ENCODE measurements at regions not wholly inside any gene's neighbourhood (a gene's known extent, or its start where the extent isn't known, plus 50 kb on each side); places are given as distances from the start of the nearest gene placed in this dataset.

DNA sequence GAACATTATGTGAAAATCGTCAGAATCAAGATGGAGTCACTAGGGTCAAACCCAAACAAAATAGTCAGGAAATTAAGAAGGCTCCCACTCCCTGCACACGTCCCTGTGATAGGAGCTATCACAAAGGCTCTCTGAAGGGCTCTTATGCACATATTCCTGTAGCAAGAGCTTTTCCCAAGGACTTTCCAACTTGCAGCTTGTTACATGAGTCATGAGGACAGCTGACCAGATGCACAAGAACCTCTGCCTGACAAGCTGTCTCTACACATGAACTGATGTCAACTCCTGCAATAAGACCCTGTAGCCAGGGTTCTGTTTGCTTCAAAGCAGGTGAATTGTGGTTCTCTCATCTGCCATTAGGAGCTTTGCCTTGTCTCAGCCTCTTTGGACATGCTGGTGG lies 122.4 kb downstream of the OLFM1 start:
- no peak for DNase-seq (ENCODE audit: low spot score in 2 of 2)
- intact Hi-C loops (cut with DNase I; ENCODE audit: low total_unique reads), result no loop called here

DNA sequence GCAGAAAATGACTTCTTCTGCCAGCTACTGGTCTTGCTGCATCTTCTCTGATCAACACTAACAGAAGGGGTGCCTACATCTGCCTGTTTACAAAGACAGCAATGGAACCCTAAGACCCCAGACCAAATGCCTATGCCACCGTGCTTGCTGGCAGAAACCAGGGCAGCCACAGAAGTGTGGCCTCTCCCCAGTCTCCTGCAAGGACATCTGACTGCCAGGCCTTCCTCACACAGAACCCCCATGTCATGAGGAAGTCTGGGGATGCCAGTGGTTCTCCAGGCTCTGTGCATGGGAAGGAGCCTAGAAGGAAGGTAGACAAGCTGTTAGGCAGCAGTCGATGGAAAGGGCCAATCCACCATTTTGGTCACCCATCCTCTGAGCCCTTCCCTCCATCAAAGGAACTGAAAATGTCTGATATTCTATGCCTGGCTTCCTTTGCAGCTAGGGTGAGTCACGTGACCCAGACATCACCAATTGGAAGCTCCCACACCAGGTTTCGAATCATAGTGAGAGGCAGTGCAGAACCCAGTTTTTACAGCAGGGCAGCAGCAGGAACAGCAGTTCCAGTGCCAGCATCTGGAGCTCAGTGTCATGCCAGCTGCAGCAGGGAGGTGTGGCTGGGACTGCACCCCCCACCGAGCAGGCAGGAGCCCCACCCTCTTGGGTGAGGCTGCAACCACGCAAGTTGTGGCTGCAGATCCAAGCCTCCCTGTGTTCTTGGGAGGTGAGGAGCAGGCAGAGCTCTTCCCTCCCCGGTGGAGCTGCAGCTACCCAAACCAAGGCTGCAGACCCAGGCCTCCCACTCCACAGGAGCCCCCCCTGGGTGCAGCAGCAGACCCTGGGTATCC lies 123.4 kb downstream of the OLFM1 start:
- TF ChIP-seq POLR2A (IDR thresholded peaks at IDR 0.05), result no peak
- TF ChIP-seq, protein P1, sequence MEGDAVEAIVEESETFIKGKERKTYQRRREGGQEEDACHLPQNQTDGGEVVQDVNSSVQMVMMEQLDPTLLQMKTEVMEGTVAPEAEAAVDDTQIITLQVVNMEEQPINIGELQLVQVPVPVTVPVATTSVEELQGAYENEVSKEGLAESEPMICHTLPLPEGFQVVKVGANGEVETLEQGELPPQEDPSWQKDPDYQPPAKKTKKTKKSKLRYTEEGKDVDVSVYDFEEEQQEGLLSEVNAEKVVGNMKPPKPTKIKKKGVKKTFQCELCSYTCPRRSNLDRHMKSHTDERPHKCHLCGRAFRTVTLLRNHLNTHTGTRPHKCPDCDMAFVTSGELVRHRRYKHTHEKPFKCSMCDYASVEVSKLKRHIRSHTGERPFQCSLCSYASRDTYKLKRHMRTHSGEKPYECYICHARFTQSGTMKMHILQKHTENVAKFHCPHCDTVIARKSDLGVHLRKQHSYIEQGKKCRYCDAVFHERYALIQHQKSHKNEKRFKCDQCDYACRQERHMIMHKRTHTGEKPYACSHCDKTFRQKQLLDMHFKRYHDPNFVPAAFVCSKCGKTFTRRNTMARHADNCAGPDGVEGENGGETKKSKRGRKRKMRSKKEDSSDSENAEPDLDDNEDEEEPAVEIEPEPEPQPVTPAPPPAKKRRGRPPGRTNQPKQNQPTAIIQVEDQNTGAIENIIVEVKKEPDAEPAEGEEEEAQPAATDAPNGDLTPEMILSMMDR (IDR thresholded peaks at IDR 0.05), result no peak
- DNase-seq (ENCODE audit: low spot score in 2 of 2), result no peak
- intact Hi-C loops (cut with DNase I; ENCODE audit: low total_unique reads), result no loop called here
- no peak overlapping the region for H3K4me3 ChIP-seq (ENCODE audit: low read depth, poor library complexity, severe bottlenecking)
- 61 to 64% methylated on average over 7 of the region's 7 CpGs for WGBS, 2 donors

More for the DNA sequence above, 122.4 kb downstream of the OLFM1 start:
- WGBS, 2 donors, result 72 to 78% methylated on average over 2 of the region's 2 CpGs
- TF ChIP-seq, protein P1 (IDR thresholded peaks at IDR 0.05), result no peak
- H3K4me3 ChIP-seq (ENCODE audit: low read depth, poor library complexity, severe bottlenecking), result no peak overlapping the region

DNA sequence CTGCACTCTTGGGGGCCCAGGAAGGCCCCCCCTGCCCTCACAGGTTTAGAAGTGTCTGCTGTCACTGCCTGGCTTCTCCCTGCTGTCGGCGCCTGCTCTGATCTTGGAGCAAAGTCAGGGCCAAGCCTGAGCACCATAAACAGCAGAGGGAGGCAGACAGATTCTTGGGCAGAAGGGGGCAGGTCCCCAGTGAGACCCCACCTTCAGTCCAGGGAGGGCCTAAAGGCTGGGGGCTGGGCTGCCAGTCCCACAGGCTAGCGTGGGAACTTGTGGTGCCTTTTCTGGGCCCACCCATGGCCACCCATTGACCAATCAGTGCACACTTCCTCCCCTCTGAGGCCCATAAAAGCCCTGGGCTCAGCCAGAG lies 124.0 kb downstream of the OLFM1 start:
- intact Hi-C loops (cut with DNase I; ENCODE audit: low total_unique reads), result no loop called here
- H3K4me3 ChIP-seq (ENCODE audit: low read depth, poor library complexity, severe bottlenecking), result no peak overlapping the region
- TF ChIP-seq, protein P1 (IDR thresholded peaks at IDR 0.05), result no peak
- TF ChIP-seq POLR2A (IDR thresholded peaks at IDR 0.05), result no peak
- WGBS, 2 donors, result 83 to 100% methylated on average over 2 to 3 of the region's 3 CpGs
- no peak for DNase-seq (ENCODE audit: low spot score in 2 of 2)

DNA sequence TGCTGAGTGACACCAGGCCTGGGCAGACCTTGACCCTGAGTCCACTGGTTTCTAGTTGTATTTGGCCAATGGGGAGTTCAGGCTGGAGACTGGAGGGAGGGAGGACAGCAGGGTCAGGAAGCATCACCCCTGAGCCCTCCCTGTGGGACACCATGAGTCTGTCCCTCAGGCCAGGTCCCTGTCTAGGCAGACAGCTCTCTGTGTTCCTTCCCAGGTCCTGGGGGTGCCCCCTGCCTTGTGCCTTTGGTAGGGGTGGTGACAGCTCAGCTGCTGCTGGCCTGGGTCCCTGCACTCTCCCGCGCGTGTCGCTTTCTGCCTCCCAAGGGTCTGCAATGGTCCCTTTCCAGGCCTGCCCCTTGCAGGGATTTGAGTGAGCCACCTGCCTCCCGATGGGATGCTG lies 125.5 kb downstream of the OLFM1 start:
- intact Hi-C loops (cut with DNase I; ENCODE audit: low total_unique reads), result no loop called here
- DNase-seq (ENCODE audit: low spot score in 2 of 2), result no peak
- WGBS, 2 donors, result 94 to 100% methylated on average over 5 of the region's 5 CpGs
- no peak overlapping the region for H3K4me3 ChIP-seq (ENCODE audit: low read depth, poor library complexity, severe bottlenecking)
- TF ChIP-seq POLR2A (IDR thresholded peaks at IDR 0.05), result no peak
- TF ChIP-seq, protein P1 (IDR thresholded peaks at IDR 0.05), result no peak

DNA sequence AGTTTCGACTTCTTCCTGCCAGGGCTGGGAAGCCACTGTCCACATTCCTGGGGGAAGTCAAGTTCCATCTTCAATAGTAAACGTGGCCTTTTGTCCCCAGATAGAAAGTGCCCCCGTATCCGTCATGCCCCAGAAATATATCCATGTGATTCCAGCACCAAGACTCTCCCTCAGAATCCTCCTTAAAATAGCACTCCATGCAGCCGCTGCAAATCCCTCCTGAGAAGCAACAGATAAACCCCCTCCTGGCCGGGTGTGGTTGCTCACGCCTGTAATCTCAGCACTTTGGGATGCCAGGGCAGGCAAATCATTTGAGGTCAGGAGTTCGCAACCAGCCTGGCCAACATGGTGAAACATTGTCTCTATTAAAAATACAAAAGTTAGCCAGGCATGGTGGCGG lies 126.1 kb downstream of the OLFM1 start:
- no peak overlapping the region for H3K4me3 ChIP-seq (ENCODE audit: low read depth, poor library complexity, severe bottlenecking)
- WGBS, 2 donors, result 74 to 75% methylated on average over 9 of the region's 9 CpGs
- TF ChIP-seq, protein P1 (IDR thresholded peaks at IDR 0.05), result no peak
- no peak for TF ChIP-seq POLR2A (IDR thresholded peaks at IDR 0.05)
- intact Hi-C loops (cut with DNase I; ENCODE audit: low total_unique reads), result no loop called here
- DNase-seq (ENCODE audit: low spot score in 2 of 2), result no peak
